Brain microvascular endothelial cell (primary cell): ENCODE measurements at regions not wholly inside any gene's neighbourhood (a gene's known extent, or its start where the extent isn't known, plus 50 kb on each side); places are given as distances from the start of the nearest gene placed in this dataset.

Source experiments
- DNase-seq: peaks from one replicate; pipeline ENCODE4 v3.0.0-alpha.2; 2020
- H3K27ac ChIP-seq: fragments of 250-450 bp; sonication (Bioruptor Pico); 2 replicates; pipeline ENCODE4 v1.5.1; 2020; ENCODE audit warnings: mild to moderate bottlenecking, moderate library complexity
- H3K27me3 ChIP-seq: fragments of 250-450 bp; sonication (Bioruptor Pico); replicated peaks from 2 replicates; pipeline ENCODE4 v1.5.1; 2020; ENCODE audit warnings: mild to moderate bottlenecking
- H3K36me3 ChIP-seq: fragments of 250-450 bp; sonication (Bioruptor Pico); replicated peaks from 2 replicates; pipeline ENCODE4 v1.5.1; 2020; ENCODE audit warnings: mild to moderate bottlenecking
- H3K4me3 ChIP-seq: 2 replicates; pipeline ENCODE4 v1.5.1; 2011; ENCODE audit warnings: low read depth, mild to moderate bottlenecking, control low read depth, low read length, moderate library complexity
- CTCF ChIP-seq: IDR thresholded peaks from 2 replicates; pipeline ENCODE4 v1.5.1; 2011; ENCODE audit warnings: low read depth, mild to moderate bottlenecking, moderate library complexity, low read length, control low read depth, inconsistent platforms; ENCODE audit errors: missing control alignments
- in situ Hi-C: cut with HindIII; loops from 2 replicates; pipeline ENCODE4 v1.10.0; 2017; ENCODE audit warnings: low sequenced_read_pairs, low pct_ligation_motif_present

DNA sequence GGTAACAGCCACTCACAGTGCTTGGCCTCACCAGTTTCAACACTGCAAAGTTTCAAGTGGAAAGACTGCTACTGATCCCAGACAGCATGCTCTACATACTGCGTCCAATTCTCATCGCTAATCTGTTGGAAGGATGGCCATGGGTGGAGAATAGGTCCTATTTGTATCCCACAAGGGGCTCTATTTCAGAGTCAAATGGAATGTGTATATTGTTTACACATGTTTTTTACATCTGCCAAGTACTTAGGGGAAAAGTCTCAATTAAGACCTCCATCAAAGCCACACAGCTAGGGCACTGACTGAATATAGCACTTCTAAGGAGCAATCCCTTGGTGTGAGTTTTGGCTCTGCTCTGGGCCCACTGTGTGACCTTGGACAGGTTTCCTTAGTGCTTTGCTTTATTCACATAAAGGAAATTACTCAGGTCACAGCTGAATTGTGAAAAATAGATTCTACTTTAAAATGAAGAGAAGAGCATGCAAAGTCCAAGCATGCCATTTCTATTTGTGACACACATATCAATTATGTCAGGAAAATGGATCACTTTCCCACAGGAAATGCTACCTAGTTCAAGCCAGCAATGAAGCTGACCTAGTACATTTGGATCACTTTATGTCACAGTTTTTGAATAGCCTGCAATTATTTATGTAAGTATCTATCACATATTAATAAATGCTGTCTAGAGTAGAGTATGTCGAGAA lies 112.9 kb upstream of the STK17B start:
- Histone ChIP-seq H3K36me3 (no peaks in the 10 kb centered on the region), H3K27ac (peak overlapping the region; percentile 26), H3K4me3 (no peak overlapping the region), H3K27me3 (no peaks in the 10 kb centered on the region)
- no peak for DNase-seq
- in situ Hi-C loops, result loop anchor here (25.0 kb wide), 1 partner anchor 197 kb away; no protein-coding TSS in a partner anchor
- no peak for TF ChIP-seq CTCF

DNA sequence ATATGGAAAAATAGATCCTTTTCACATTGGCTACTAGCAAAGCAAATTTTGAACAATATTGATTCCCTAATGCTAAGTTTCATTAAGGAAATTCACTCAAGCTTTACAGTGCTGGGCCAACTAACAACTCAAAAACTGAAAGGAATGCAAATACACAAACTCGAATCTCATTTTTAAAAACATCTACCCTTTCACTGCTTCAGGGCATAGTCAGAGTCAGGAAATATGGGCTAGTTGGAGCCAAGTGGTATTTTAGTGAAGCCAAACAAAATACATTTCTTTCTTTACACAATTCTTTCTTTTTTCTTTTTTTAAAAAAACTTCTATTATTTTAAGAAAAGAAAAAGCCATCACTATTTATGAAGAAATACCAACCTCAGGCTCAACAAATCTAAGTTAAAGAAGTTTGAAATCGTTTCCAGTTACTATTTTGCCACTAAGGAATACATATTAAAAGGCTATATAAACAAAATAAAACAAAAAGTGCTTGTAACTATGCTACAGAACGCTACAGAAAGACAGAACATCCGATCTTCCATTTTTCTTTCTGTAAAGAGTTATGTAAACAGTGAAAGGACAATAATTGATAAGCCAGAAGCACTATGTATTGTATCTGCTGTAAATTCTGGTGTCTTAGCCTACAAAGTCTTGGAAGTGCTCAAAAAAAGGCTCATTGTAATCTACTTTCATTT lies 113.6 kb upstream of the STK17B start:
- Histone ChIP-seq H3K27ac (peak overlapping the region; percentile 26), H3K36me3 (no peaks in the 10 kb centered on the region), H3K4me3 (no peak overlapping the region), H3K27me3 (no peaks in the 10 kb centered on the region)
- DNase-seq, result no peak
- no peak for TF ChIP-seq CTCF
- in situ Hi-C loops, result loop anchor here (25.0 kb wide), 1 partner anchor 198 kb away; no protein-coding TSS in a partner anchor

GRCh38 chr2:196286821-196287220 lies 115.4 kb upstream of the STK17B start:
- no peaks in the 10 kb centered on the region for H3K27me3 ChIP-seq
- no peak overlapping the region for H3K4me3 ChIP-seq
- no peaks in the 10 kb centered on the region for H3K36me3 ChIP-seq
- no peak for DNase-seq
- in situ Hi-C loops, result loop anchor here (25.0 kb wide), 1 partner anchor 200 kb away; no protein-coding TSS in a partner anchor
- no peak overlapping the region for H3K27ac ChIP-seq
- no peak for TF ChIP-seq CTCF

GRCh38 chr2:196287523-196287922 lies 116.1 kb upstream of the STK17B start:
- no peaks in the 10 kb centered on the region for H3K27me3 ChIP-seq

DNA sequence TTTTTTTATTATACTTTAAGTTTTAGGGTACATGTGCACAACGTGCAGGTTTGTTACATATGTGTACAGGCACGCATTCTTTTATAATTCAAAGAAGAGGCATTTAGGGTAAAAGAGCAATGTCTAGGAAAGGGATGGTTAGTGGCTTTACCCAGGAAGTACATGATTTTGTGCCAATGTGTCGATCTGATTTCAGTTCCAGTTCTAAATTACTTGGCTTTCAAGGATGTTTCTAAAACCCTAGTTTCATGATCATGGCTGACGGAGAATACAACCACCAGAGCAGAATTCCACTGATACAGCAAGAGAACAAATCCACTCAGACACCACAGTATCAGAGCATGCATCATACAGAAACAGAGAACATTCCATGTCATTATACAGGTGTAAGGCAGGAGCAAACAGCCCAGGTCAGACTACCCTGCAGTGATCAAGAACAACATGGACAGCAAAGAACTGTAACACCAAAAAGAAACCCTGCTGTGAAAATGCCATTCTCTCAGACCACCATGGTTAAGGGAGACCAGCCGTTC lies 116.7 kb upstream of the STK17B start:
- no peak overlapping the region for H3K27ac ChIP-seq
- no peak for TF ChIP-seq CTCF
- DNase-seq, result no peak
- in situ Hi-C loops, result loop anchor here (25.0 kb wide), 1 partner anchor 201 kb away; no protein-coding TSS in a partner anchor
- no peaks in the 10 kb centered on the region for H3K36me3 ChIP-seq
- no peaks in the 10 kb centered on the region for H3K27me3 ChIP-seq
- no peak overlapping the region for H3K4me3 ChIP-seq

More at GRCh38 chr2:196287523-196287922, 116.1 kb upstream of the STK17B start:
- Histone ChIP-seq H3K27ac (no peak overlapping the region), H3K4me3 (no peak overlapping the region), H3K36me3 (no peaks in the 10 kb centered on the region)
- in situ Hi-C loops, result loop anchor here (25.0 kb wide), 1 partner anchor 200 kb away; no protein-coding TSS in a partner anchor
- no peak for TF ChIP-seq CTCF
- no peak for DNase-seq
